ENCODE measurements at regions not wholly inside any gene's neighbourhood (a gene's known extent, or its start where the extent isn't known, plus 50 kb on each side); places are given as distances from the start of the nearest gene placed in this dataset.

DNA sequence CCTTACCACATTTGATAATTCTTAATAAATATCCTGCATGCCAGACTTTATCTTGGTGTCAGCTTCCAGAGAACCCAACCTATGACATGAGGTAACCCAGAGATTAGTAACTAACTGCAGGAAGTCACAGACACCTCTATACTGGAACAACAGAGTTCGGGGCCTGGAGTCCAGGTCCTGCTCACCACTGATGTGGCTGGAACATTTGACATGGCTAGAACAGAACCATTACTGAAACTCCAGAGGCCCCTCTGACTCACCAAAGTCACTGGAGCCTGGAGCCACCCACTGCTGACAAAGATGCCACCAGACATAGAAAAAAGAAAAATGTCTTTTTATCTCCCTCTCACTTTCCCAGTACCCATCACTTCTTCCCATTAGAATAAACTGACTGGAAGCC lies 403.7 kb downstream of the MID1IP1 start:
- H3K36me3 ChIP-seq (ENCODE audit: control insufficient read depth, insufficient read depth, low read length), result no peaks in the 10 kb centered on the region
- no peak overlapping the region for H2BK120ac ChIP-seq (ENCODE audit: low read depth, low read length)
- dilution Hi-C loops (cut with HindIII; ENCODE audit: low sequenced_read_pairs, unreplicated experiment), result no loop called here
- intact Hi-C loops (cut with micrococcal nuclease), result no loop called here
- no peak overlapping the region for H4K8ac ChIP-seq (ENCODE audit: low read depth in 2 of 2, low read length in 2 of 2)
- H3K9me3 ChIP-seq (ENCODE audit: control insufficient read depth, insufficient read depth, low read length), result no peaks in the 10 kb centered on the region
- no peak overlapping the region for H3K4me3 ChIP-seq (ENCODE audit: insufficient read depth, low read depth, low read length)
- no peak overlapping the region for H2AK5ac ChIP-seq (ENCODE audit: low read depth, low read length)
- H3K23ac ChIP-seq (ENCODE audit: low read depth, low read length), result no peak overlapping the region
- H2BK15ac ChIP-seq (ENCODE audit: low read depth, low read length), result no peak overlapping the region
- no peaks in the 10 kb centered on the region for H3K9me1 ChIP-seq (ENCODE audit: insufficient read depth, low read length)
- no peak overlapping the region for H3K14ac ChIP-seq (replicated peaks; ENCODE audit: low read depth, low read length)
- no peak overlapping the region for H4K91ac ChIP-seq (ENCODE audit: insufficient read depth, low read depth, low read length)
- TF ChIP-seq RFX5 (IDR thresholded peaks at IDR 0.05; ENCODE audit: low read depth, low read length) (no peak), RCOR1 (IDR thresholded peaks at IDR 0.05; ENCODE audit: insufficient replicate concordance, low read length) (no peak), SMC3 (IDR thresholded peaks at IDR 0.05; ENCODE audit: low read depth, low read length) (no peak), CEBPB (IDR thresholded peaks at IDR 0.05; ENCODE audit: low read depth, low read length) (no peak), MAZ (IDR thresholded peaks at IDR 0.05; ENCODE audit: borderline replicate concordance, low read depth, low read length) (no peak), CHD1 (IDR thresholded peaks at IDR 0.05; ENCODE audit: low read depth, low read length) (no peak), RAD21 (IDR thresholded peaks at IDR 0.05; ENCODE audit: low read length) (no peak), BHLHE40 (IDR thresholded peaks at IDR 0.05; ENCODE audit: low read depth, low read length) (no peak), MXI1 (IDR thresholded peaks at IDR 0.05; ENCODE audit: borderline replicate concordance, low read depth, low read length) (no peak), CTCF (conservative IDR thresholded peaks at IDR 0.05; ENCODE audit: low read depth, low read length) (no peak), MAFK (IDR thresholded peaks at IDR 0.05; ENCODE audit: low read depth, low read length) (no peak), FOS (IDR thresholded peaks at IDR 0.05; ENCODE audit: low read depth, low read length) (no peak)
- TF ChIP-seq, protein P1, sequence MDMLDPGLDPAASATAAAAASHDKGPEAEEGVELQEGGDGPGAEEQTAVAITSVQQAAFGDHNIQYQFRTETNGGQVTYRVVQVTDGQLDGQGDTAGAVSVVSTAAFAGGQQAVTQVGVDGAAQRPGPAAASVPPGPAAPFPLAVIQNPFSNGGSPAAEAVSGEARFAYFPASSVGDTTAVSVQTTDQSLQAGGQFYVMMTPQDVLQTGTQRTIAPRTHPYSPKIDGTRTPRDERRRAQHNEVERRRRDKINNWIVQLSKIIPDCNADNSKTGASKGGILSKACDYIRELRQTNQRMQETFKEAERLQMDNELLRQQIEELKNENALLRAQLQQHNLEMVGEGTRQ (IDR thresholded peaks at IDR 0.05; ENCODE audit: low read depth, low read length), result no peak
- no peak overlapping the region for H4K5ac ChIP-seq (ENCODE audit: low read depth, low read length)
- ChIA-PET CTCF (no interaction called here), POLR2A (ENCODE audit: unreplicated experiment) (no interaction called here)
- H2AK9ac ChIP-seq (replicated peaks; ENCODE audit: low read depth, low read length, poor library complexity), result no peak overlapping the region
- H2AFZ ChIP-seq (replicated peaks; ENCODE audit: low read length, poor library complexity), result no peak overlapping the region
- no peak overlapping the region for H2BK5ac ChIP-seq (ENCODE audit: low read depth, low read length, poor library complexity, severe bottlenecking)
- no peak overlapping the region for H2BK20ac ChIP-seq (ENCODE audit: low read depth, low read length)
- no peaks in the 10 kb centered on the region for H4K20me1 ChIP-seq (ENCODE audit: insufficient read depth, low read length)
- no CpG with 5 or more reads among the region's 1 CpG for WGBS, 2 experiments (ENCODE audit: extremely low coverage in 2 of 2, insufficient read length in 1 of 2)
- H3K56ac ChIP-seq (ENCODE audit: extremely low read depth, insufficient read depth, low read length), result no peak overlapping the region
- H3K27ac ChIP-seq (ENCODE audit: insufficient read depth, low read length), result no peak overlapping the region
- no peak overlapping the region for H3K4me2 ChIP-seq (ENCODE audit: low read depth, low read length)
- no TSS peak for BruUV-seq (replicated peaks)
- H3K4me1 ChIP-seq (ENCODE audit: control insufficient read depth, insufficient read depth, low read length), result no peaks in the 10 kb centered on the region
- no peak overlapping the region for H3K9ac ChIP-seq (ENCODE audit: low read depth, low read length)
- no peak overlapping the region for H3K18ac ChIP-seq (ENCODE audit: low read depth, low read length)
- H3K27me3 ChIP-seq (ENCODE audit: control insufficient read depth, insufficient read depth, low read length), result peaks cover 9% of the 10 kb centered on the region
- DNase-seq (no peak), ATAC-seq (ENCODE audit: low read depth) (no peak)
- no peaks in the 10 kb centered on the region for H3K79me1 ChIP-seq (ENCODE audit: low read depth in 1 of 2, low read length in 2 of 2)
- no peak overlapping the region for H3K4ac ChIP-seq (ENCODE audit: low read depth, low read length)
- in situ Hi-C loops (cut with MboI; ENCODE audit: low sequenced_read_pairs), result loop anchor here (10.0 kb wide), 1 partner anchor 60 kb away; no protein-coding TSS in a partner anchor

All from IMR-90 (cell line).